PC-9 (cell line): ENCODE measurements at regions not wholly inside any gene's neighbourhood (a gene's known extent, or its start where the extent isn't known, plus 50 kb on each side); places are given as distances from the start of the nearest gene placed in this dataset.

Experiments
- CTCF ChIP-seq: fragments of 200-600 bp; sonication (generic); conservative IDR thresholded peaks from 2 replicates; pipeline ENCODE4 v1.6.1; 2017; ENCODE audit warnings: mixed run types, antibody characterized with exemption, mild to moderate bottlenecking, moderate library complexity
- EZH2 ChIP-seq: fragments of 200-600 bp; sonication (generic); IDR thresholded peaks from 2 replicates; pipeline ENCODE4 v1.8.0; 2017; ENCODE audit warnings: antibody characterized with exemption, low read depth

GRCh38 chr18:40485318-40485717 is 1469.7 kb upstream of the PIK3C3 start:
- no peak for TF ChIP-seq CTCF
- no peak for TF ChIP-seq EZH2
